HepG2 (cell line): ENCODE measurements at regions not wholly inside any gene's neighbourhood (a gene's known extent, or its start where the extent isn't known, plus 50 kb on each side); places are given as distances from the start of the nearest gene placed in this dataset.
A peak's percentile ranks its signal among the peaks of the same experiment; 100 is the strongest.
"Not testable (repeated sequence)": the region's sequence is repeated elsewhere in the genome, so short reads cannot be mapped to it uniquely, and the experiment has no call there.

ENCODE experiments used
- ATAC-seq: fragments of 200-7000 bp; cut with Tn5 transposase; 3 replicates; pipeline ENCODE4 v1.9.1; 2020; ENCODE audit warnings: mild to moderate bottlenecking, moderate library complexity
- BruUV-seq: library from RNA; stranded (reverse); fragments of 400-500 nt; replicated peaks from 2 replicates; lab custom pipeline; 2021; lab: Mats Ljungman, UMichigan
- CTCF ChIA-PET: fragments of 300-600 bp; formaldehyde crosslinking; extraction: SDS; loops from one replicate; lab custom pipeline; 2021; ENCODE audit warnings: low total read pairs, inconsistent platforms, low intra/inter-chr PET ratio; lab: Yijun Ruan, JAX
- POLR2A ChIA-PET: fragments of 350-600 bp; sonication (Branson Sonifier 250); formaldehyde crosslinking; loops from one replicate; lab custom pipeline; 2020; ENCODE audit warnings: antibody characterized with exemption, inconsistent platforms; lab: Yijun Ruan, JAX
- DNase-seq: peaks from one replicate; pipeline ENCODE4 v3.0.0-alpha.2; 2015; ENCODE audit warnings: low spot score
- FAIRE-seq: peaks from 3 replicates; lab custom pipeline; 2011; peaks lifted over from hg19 to GRCh38; lab: Jason Lieb, UNC
- H2AFZ ChIP-seq: one replicate; pipeline ENCODE4 v1.6.1; 2011; ENCODE audit warnings: low read length, inconsistent platforms
- H3K27ac ChIP-seq: fragments of 300-600 bp; 3 replicates; pipeline ENCODE4 v1.8.0; 2011; ENCODE audit warnings: mixed run types, mild to moderate bottlenecking, mixed read lengths, low read length, inconsistent platforms; ENCODE audit not compliant: insufficient read depth; ENCODE audit errors: extremely low read length
- H3K27me3 ChIP-seq, 2 experiments: fragments of 200-600 bp in 1 of 2; 2 replicates in 1 of 2; 3 replicates in 1 of 2; pipeline versions ENCODE4 v1.6.0 to v1.8.0; 2011; ENCODE audit warnings: low read length in 2 of 2, mild to moderate bottlenecking in 2 of 2, moderate library complexity in 2 of 2, inconsistent platforms in 1 of 2; ENCODE audit not compliant: insufficient read depth in 2 of 2, control insufficient read depth in 1 of 2
- H3K36me3 ChIP-seq, 2 experiments: fragments of 200-600 bp in 1 of 2; replicated peaks in 1 of 2; 2 replicates in 1 of 2; 3 replicates in 1 of 2; pipeline versions ENCODE4 v1.5.1 to v1.8.0; 2011; ENCODE audit warnings: low read length in 2 of 2, inconsistent platforms in 1 of 2; ENCODE audit not compliant: insufficient read depth in 2 of 2, control insufficient read depth in 1 of 2
- H3K4me1 ChIP-seq: 2 replicates; pipeline ENCODE4 v1.5.1; 2012; ENCODE audit warnings: low read length, inconsistent platforms; ENCODE audit not compliant: insufficient read depth
- H3K4me2 ChIP-seq: 2 replicates; pipeline ENCODE4 v1.6.0; 2011; ENCODE audit warnings: low read depth, low read length, inconsistent platforms
- H3K4me3 ChIP-seq, 3 experiments: fragments of 200-600 bp in 1 of 3; sonication (generic), shearing (Covaris generic) in 1 of 3; replicated peaks in 1 of 3; 2 replicates each; pipeline ENCODE4 v1.5.1; 2011 to 2016; ENCODE audit warnings: low read length in 3 of 3, inconsistent platforms in 2 of 3, low read depth in 2 of 3, mild to moderate bottlenecking in 2 of 3, control low read depth in 1 of 3, mixed read lengths in 1 of 3; ENCODE audit not compliant: insufficient read depth in 1 of 3
- H3K79me2 ChIP-seq: one replicate; pipeline ENCODE4 v1.6.1; 2011; ENCODE audit warnings: low read length, inconsistent platforms; ENCODE audit not compliant: insufficient read depth
- H3K9ac ChIP-seq: 2 replicates; pipeline ENCODE4 v1.6.0; 2011; ENCODE audit warnings: mild to moderate bottlenecking, low read depth, low read length, inconsistent platforms; ENCODE audit not compliant: insufficient read depth
- H3K9me3 ChIP-seq: 2 replicates; pipeline ENCODE4 v1.5.1; 2012; ENCODE audit warnings: mild to moderate bottlenecking, low read length
- H4K20me1 ChIP-seq: 2 replicates; pipeline ENCODE4 v1.6.0; 2011; ENCODE audit warnings: inconsistent platforms, mild to moderate bottlenecking, low read length, moderate library complexity; ENCODE audit not compliant: insufficient read depth
- CBX1 ChIP-seq: IDR thresholded peaks from one replicate; pipeline ENCODE4 v1.6.1; 2016; ENCODE audit warnings: antibody characterized with exemption, low read depth
- CTCF ChIP-seq: sonication (generic); formaldehyde crosslinking; IDR thresholded peaks from 2 replicates; pipeline ENCODE4 v1.5.0; 2020; ENCODE audit warnings: mild to moderate bottlenecking, missing genetic modification reagents, moderate library complexity
- DMAP1 ChIP-seq: IDR thresholded peaks from 2 replicates; pipeline ENCODE4 v1.6.1; 2016
- GFI1 ChIP-seq: sonication (generic); formaldehyde crosslinking; IDR thresholded peaks from 2 replicates; pipeline ENCODE4 v1.5.0; 2020; ENCODE audit warnings: missing genetic modification reagents, mild to moderate bottlenecking, borderline replicate concordance
- MAFF ChIP-seq: IDR thresholded peaks from 2 replicates; pipeline ENCODE4 v1.6.1; 2011; ENCODE audit warnings: low read depth, low read length, improper control_type of control experiment
- MAFK ChIP-seq, 2 experiments: IDR thresholded peaks in 1 of 2; conservative IDR thresholded peaks in 1 of 2; 2 replicates each; pipeline ENCODE4 v1.6.1; 2011; ENCODE audit warnings: improper control_type of control experiment in 2 of 2, low read length in 2 of 2
- NFYB ChIP-seq: sonication (generic); formaldehyde crosslinking; IDR thresholded peaks from 2 replicates; pipeline ENCODE4 v1.4.0; 2020; ENCODE audit warnings: missing genetic modification reagents
- NFYC ChIP-seq: IDR thresholded peaks from 2 replicates; pipeline ENCODE4 v1.6.1; 2016; ENCODE audit warnings: missing genetic modification reagents, missing compliant biosample characterization
- PATZ1 ChIP-seq: sonication (generic); formaldehyde crosslinking; IDR thresholded peaks from 2 replicates; pipeline ENCODE4 v1.4.0; 2020; ENCODE audit warnings: missing genetic modification reagents
- ZMAT5 ChIP-seq: sonication (generic); formaldehyde crosslinking; IDR thresholded peaks from 2 replicates; pipeline ENCODE4 v1.5.0; 2020; ENCODE audit warnings: mild to moderate bottlenecking, low read depth, missing genetic modification reagents, borderline replicate concordance
- ZNF180 ChIP-seq: sonication (generic); formaldehyde crosslinking; IDR thresholded peaks from 2 replicates; pipeline ENCODE4 v1.4.0; 2020; ENCODE audit warnings: low read depth, missing genetic modification reagents, borderline replicate concordance
- ZNF3 ChIP-seq: IDR thresholded peaks from 2 replicates; pipeline ENCODE4 v1.7.0; 2017; ENCODE audit warnings: inconsistent platforms
- ZNF430 ChIP-seq: sonication (generic); formaldehyde crosslinking; IDR thresholded peaks from 2 replicates; pipeline ENCODE4 v1.9.0; 2021; ENCODE audit warnings: mild to moderate bottlenecking, missing genetic modification reagents
- ZNF451 ChIP-seq: sonication (generic); formaldehyde crosslinking; IDR thresholded peaks from 2 replicates; pipeline ENCODE4 v1.5.0; 2020; ENCODE audit warnings: mild to moderate bottlenecking, missing genetic modification reagents
- ZSCAN30 ChIP-seq: sonication (generic); formaldehyde crosslinking; IDR thresholded peaks from 2 replicates; pipeline ENCODE4 v1.5.0; 2020; ENCODE audit warnings: mild to moderate bottlenecking, missing genetic modification reagents
- WGBS: methylation state at CpG from one replicate; pipeline ENCODE4 v1.1.6; 2017; ENCODE audit warnings: low lambda C conversion rate; 5-methylcytosine and 5-hydroxymethylcytosine counted together
- in situ Hi-C: cut with HindIII; loops from 2 replicates; pipeline ENCODE4 v1.10.0; 2017; ENCODE audit warnings: low pct_unique_long_range_greater_than_20kb; ENCODE audit not compliant: extremely low pct_ligation_motif_present
- intact Hi-C: fragments of 100-400 bp; cut with micrococcal nuclease; formaldehyde crosslinking; loops from one replicate; pipeline ENCODE4 v1.10.0; 2022; ENCODE audit not compliant: unreplicated experiment

- TF ChIP-seq NFYC (peak; percentile 43; the same call in 1 of the 2 replicates), NFYB (CRISPR knock-in tag) (peak; percentile 58; the same call in 1 of the 2 replicates), MAFK (conservative IDR thresholded peaks at IDR 0.05 in 1 of 2, IDR thresholded peaks at IDR 0.05 in 1 of 2; ENCODE audit: low read length in 2 of 2) (peak in 1 of 2 experiments; percentile 33; a peak in 1 of 4 replicates), MAFF (peak; percentile 19; the same call in 1 of the 2 replicates)
- H2AFZ ChIP-seq, H3K79me2 ChIP-seq, H3K4me3 ChIP-seq, FAIRE-seq, ATAC-seq, in situ Hi-C loops, H3K27ac ChIP-seq, H3K9me3 ChIP-seq, intact Hi-C loops, CTCF ChIA-PET, H3K27me3 ChIP-seq, H3K4me1 ChIP-seq, H4K20me1 ChIP-seq, DNase-seq, H3K9ac ChIP-seq, H3K36me3 ChIP-seq, BruUV-seq, H3K4me2 ChIP-seq, POLR2A ChIA-PET: not testable (repeated sequence)
- 40% methylated on average over 5 of the region's 5 CpGs for WGBS
Measured at GRCh38 chr17:31731585-31732154, 127.4 kb downstream of the COPRS start.

GRCh38 chr17:31731118-31731517 is 127.9 kb downstream of the COPRS start:
- intact Hi-C loops, result no loop called here
- H4K20me1 ChIP-seq, result no peaks in the 10 kb centered on the region
- ATAC-seq (no peak), DNase-seq (no peak)
- BruUV-seq, result no TSS peak
- WGBS, result 44% methylated on average over 2 of the region's 3 CpGs
- POLR2A ChIA-PET, result no interaction called here
- H3K4me2 ChIP-seq, result no peak overlapping the region
- no peak overlapping the region for H3K4me3 ChIP-seq
- CTCF ChIA-PET, result no interaction called here
- no peaks in the 10 kb centered on the region; a peak in 1 of 5 replicates for H3K27me3 ChIP-seq
- no peaks in the 10 kb centered on the region for H3K36me3 ChIP-seq
- H3K27ac ChIP-seq, result no peak overlapping the region
- TF ChIP-seq ZMAT5 (CRISPR knock-in tag) (no peak), ZNF451 (CRISPR knock-in tag) (no peak), CTCF (CRISPR knock-in tag) (no peak), GFI1 (no peak), ZNF430 (no peak), PATZ1 (CRISPR knock-in tag) (no peak), CBX1 (no peak), ZSCAN30 (no peak), ZNF180 (no peak), DMAP1 (no peak), ZNF3 (CRISPR knock-in tag) (no peak)
- TF ChIP-seq, all 625 proteins: peak for 0
- in situ Hi-C loops, result no loop called here
- no peaks in the 10 kb centered on the region for H3K4me1 ChIP-seq
- H3K9ac ChIP-seq, result no peak overlapping the region
- no peaks in the 10 kb centered on the region for H3K9me3 ChIP-seq
- no peaks in the 10 kb centered on the region for H3K79me2 ChIP-seq
- FAIRE-seq, result no peak
- no peak overlapping the region for H2AFZ ChIP-seq
